Liver (tissue), 6 donors: ENCODE measurements at regions not wholly inside any gene's neighbourhood (a gene's known extent, or its start where the extent isn't known, plus 50 kb on each side); places are given as distances from the start of the nearest gene placed in this dataset.
"Not testable (repeated sequence)": the region's sequence is repeated elsewhere in the genome, so short reads cannot be mapped to it uniquely, and the experiment has no call there.

Experiments used
- DNase-seq: peaks from one replicate; pipeline ENCODE4 v3.0.0-alpha.2; 2017; ENCODE audit warnings: low spot score
- H3K27ac ChIP-seq, 2 donors: one replicate each; pipeline ENCODE4 v1.7.0; 2013; ENCODE audit warnings: inconsistent platforms in 2 of 2, low read length in 2 of 2, control low read depth in 1 of 2, low read depth in 1 of 2, mild to moderate bottlenecking in 1 of 2
- H3K27me3 ChIP-seq, 4 donors: one replicate each; pipeline versions ENCODE4 v1.6.1 to v1.7.0; 2013; ENCODE audit warnings: low read length in 3 of 4, inconsistent platforms in 1 of 4, mild to moderate bottlenecking in 1 of 4, moderate library complexity in 1 of 4; ENCODE audit not compliant: control insufficient read depth in 4 of 4, insufficient read depth in 4 of 4
- H3K36me3 ChIP-seq, 4 donors: one replicate each; pipeline versions ENCODE4 v1.6.1 to v1.7.0; 2013; ENCODE audit warnings: low read length in 3 of 4, mild to moderate bottlenecking in 3 of 4, low read depth in 1 of 4, moderate library complexity in 1 of 4; ENCODE audit not compliant: control insufficient read depth in 4 of 4, insufficient read depth in 3 of 4
- H3K4me1 ChIP-seq, 4 donors: one replicate each; pipeline versions ENCODE4 v1.6.1 to v1.7.0; 2013; ENCODE audit warnings: low read length in 3 of 4, mild to moderate bottlenecking in 3 of 4, moderate library complexity in 1 of 4; ENCODE audit not compliant: control insufficient read depth in 4 of 4, insufficient read depth in 4 of 4
- H3K4me3 ChIP-seq, 3 donors: one replicate each; pipeline versions ENCODE4 v1.6.1 to v1.7.0; 2013; ENCODE audit warnings: low read length in 3 of 3, control low read depth in 1 of 3, low read depth in 1 of 3, mild to moderate bottlenecking in 1 of 3
- H3K9ac ChIP-seq, 2 donors: one replicate each; pipeline ENCODE4 v1.7.0; 2013; ENCODE audit warnings: low read length in 2 of 2, mild to moderate bottlenecking in 2 of 2, moderate library complexity in 2 of 2, control low read depth in 1 of 2, low read depth in 1 of 2
- H3K9me3 ChIP-seq, 4 donors: one replicate each; pipeline versions ENCODE4 v1.6.1 to v1.7.0; 2013; ENCODE audit warnings: low read length in 3 of 4; ENCODE audit not compliant: control insufficient read depth in 4 of 4
- WGBS: extraction: QIAGEN DNeasy Blood & Tissue Kit; methylation state at CpG from one replicate; pipeline ENCODE4 v1.1.7; 2013; 5-methylcytosine and 5-hydroxymethylcytosine counted together
- donor health status: healthy.
- donor health status: healthy.
- donor health status: healthy.

DNA sequence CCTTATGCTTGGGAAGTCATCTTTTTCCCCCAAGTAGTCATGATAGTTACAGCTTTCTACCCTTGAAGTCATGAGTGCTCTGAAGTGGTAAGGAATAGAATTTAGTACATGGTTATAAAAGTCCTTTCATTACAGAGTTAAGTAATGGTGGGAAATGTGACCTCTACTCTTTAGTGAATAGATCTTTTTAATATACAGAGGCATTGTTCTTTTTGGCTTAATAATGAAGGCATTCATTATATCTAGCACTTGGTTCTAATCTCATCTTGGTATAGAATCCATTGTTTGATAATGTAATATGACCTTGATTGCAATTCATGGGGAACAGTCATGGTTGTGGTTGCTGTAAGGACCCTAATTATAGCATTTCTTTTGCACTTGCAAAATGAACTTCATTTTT, 125.0 kb upstream of the PRSS12 start:
- H3K9me3 ChIP-seq, H3K9ac ChIP-seq, H3K27ac ChIP-seq, H3K4me1 ChIP-seq, H3K4me3 ChIP-seq, H3K36me3 ChIP-seq, DNase-seq, H3K27me3 ChIP-seq: not testable (repeated sequence)

DNA sequence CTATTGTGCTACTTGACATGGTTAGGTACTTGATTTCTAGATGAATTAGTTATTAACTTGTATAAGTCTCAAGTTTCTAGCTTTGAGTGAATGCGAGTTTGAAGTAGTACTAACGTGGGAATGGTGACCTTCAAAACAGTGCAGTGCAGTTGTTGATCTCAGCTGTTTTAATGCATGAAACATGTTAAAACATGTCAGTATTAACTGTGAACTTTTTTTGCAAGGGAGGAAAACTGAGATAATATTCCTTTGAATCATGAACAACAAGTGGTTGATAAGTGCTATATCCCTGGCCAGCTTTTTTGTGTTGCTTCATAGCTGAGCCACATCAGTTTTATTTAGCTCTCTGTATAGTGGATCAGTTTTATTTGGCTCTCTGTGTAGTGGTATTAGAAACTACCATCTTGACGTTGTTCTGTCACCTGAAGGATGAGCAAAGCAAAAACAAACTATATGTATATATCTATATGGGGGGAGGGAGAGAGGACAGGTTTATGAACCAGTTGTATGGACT, 133.1 kb upstream of the PRSS12 start:
- H3K4me1 ChIP-seq, DNase-seq, H3K27me3 ChIP-seq, H3K9me3 ChIP-seq, H3K36me3 ChIP-seq, H3K9ac ChIP-seq, H3K4me3 ChIP-seq, H3K27ac ChIP-seq: not testable (repeated sequence)
- 81% methylated on average over 2 of the region's 3 CpGs for WGBS

GRCh38 chr4:118492963-118493362, 140.2 kb upstream of the PRSS12 start:
- H3K36me3 ChIP-seq, H3K27me3 ChIP-seq, H3K4me3 ChIP-seq, H3K9me3 ChIP-seq, H3K9ac ChIP-seq, DNase-seq, H3K4me1 ChIP-seq, H3K27ac ChIP-seq: not testable (repeated sequence)
- WGBS = 72% methylated on average over 4 of the region's 4 CpGs

GRCh38 chr4:118494437-118494836, 141.6 kb upstream of the PRSS12 start:
- not testable (repeated sequence) for H3K27ac ChIP-seq, H3K4me1 ChIP-seq, H3K9ac ChIP-seq, H3K27me3 ChIP-seq, H3K36me3 ChIP-seq, DNase-seq, H3K4me3 ChIP-seq, H3K9me3 ChIP-seq
- WGBS = 38% methylated on average over 6 of the region's 6 CpGs

DNA sequence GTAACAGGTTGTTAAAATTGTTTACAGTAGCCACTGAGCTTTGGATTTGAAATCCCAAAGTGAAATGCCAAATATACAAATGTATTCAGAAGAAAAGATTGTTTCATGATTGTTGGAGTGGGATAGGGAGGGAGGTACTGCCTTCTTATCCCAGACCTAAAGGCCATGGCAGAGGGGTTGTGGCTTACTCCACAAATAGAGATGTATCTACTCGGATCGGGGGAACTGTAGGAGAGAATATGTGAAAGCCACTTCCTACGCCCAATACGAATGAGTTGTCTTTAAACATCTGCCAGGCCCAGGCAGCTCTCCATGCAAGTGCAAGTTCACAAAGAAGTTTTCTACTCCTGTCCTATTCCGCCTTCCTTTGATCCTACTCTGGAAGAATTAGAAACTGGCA, 150.2 kb upstream of the PRSS12 start:
- not testable (repeated sequence) for DNase-seq, H3K4me3 ChIP-seq, H3K36me3 ChIP-seq, H3K27ac ChIP-seq, H3K9me3 ChIP-seq, H3K4me1 ChIP-seq, H3K9ac ChIP-seq, H3K27me3 ChIP-seq
- 93% methylated on average over 5 of the region's 5 CpGs for WGBS

GRCh38 chr4:118504927-118505326, 152.1 kb upstream of the PRSS12 start:
- not testable (repeated sequence) for H3K27ac ChIP-seq

GRCh38 chr4:118505491-118505890, 152.7 kb upstream of the PRSS12 start:
- not testable (repeated sequence) for H3K4me3 ChIP-seq, H3K4me1 ChIP-seq, H3K9ac ChIP-seq, DNase-seq, H3K27me3 ChIP-seq, H3K9me3 ChIP-seq, H3K27ac ChIP-seq, H3K36me3 ChIP-seq
- 79% methylated on average over 3 of the region's 3 CpGs for WGBS

More at GRCh38 chr4:118504927-118505326, 152.1 kb upstream of the PRSS12 start:
- not testable (repeated sequence) for H3K4me3 ChIP-seq, H3K4me1 ChIP-seq, DNase-seq, H3K9me3 ChIP-seq, H3K36me3 ChIP-seq, H3K9ac ChIP-seq, H3K27me3 ChIP-seq

GRCh38 chr4:118512870-118513269, 160.1 kb upstream of the PRSS12 start:
- WGBS = 64% methylated on average over 3 of the region's 3 CpGs
- H3K9ac ChIP-seq, DNase-seq, H3K27me3 ChIP-seq, H3K9me3 ChIP-seq, H3K36me3 ChIP-seq, H3K27ac ChIP-seq, H3K4me3 ChIP-seq, H3K4me1 ChIP-seq: not testable (repeated sequence)

DNA sequence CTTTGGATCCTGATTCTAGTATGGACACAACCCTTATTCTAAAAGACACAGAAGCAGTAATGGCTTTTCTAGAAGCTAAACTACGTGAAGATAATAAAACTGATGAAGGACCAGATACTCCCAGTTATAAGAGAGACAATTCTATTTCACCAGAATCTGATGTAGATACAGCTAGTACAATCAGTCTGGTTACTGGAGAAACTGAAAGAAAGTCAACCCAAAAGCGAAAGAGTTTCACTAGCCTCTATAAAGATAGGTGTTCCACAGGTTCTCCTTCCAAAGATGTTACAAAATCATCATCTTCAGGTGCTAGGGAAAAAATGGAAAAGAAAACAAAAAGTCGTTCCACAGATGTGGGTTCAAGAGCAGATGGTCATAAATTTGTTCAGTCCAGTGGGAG, 161.5 kb upstream of the PRSS12 start:
- not testable (repeated sequence) for H3K27me3 ChIP-seq, DNase-seq, H3K36me3 ChIP-seq, H3K27ac ChIP-seq, H3K9ac ChIP-seq, H3K4me3 ChIP-seq, H3K4me1 ChIP-seq, H3K9me3 ChIP-seq
- WGBS = 96% methylated on average over 3 of the region's 3 CpGs
